H1 (cell line): ENCODE measurements at regions not wholly inside any gene's neighbourhood (a gene's known extent, or its start where the extent isn't known, plus 50 kb on each side); places are given as distances from the start of the nearest gene placed in this dataset.

Experiments used
- ASH2L ChIP-seq: fragments of 200-600, 300-600 bp; sonication (generic); IDR thresholded peaks from one replicate; pipeline ENCODE4 v1.7.1; 2017; ENCODE audit warnings: low read length
- CHD7 ChIP-seq: fragments of 300-600 bp; sonication (generic); IDR thresholded peaks from 2 replicates; pipeline ENCODE4 v1.7.1; 2012; ENCODE audit warnings: low read length, moderate library complexity, mild to moderate bottlenecking, inconsistent platforms; ENCODE audit not compliant: insufficient replicate concordance
- GABPA ChIP-seq: IDR thresholded peaks from 2 replicates; pipeline ENCODE4 v1.6.1; 2011; ENCODE audit warnings: mild to moderate bottlenecking, low read length, moderate library complexity, borderline replicate concordance; ENCODE audit not compliant: insufficient read depth
- JUN ChIP-seq: IDR thresholded peaks from 2 replicates; pipeline ENCODE4 v1.6.1; 2011; ENCODE audit warnings: low read depth, mild to moderate bottlenecking, improper control_type of control experiment, low read length
- RXRA ChIP-seq: IDR thresholded peaks from 2 replicates; pipeline ENCODE4 v1.6.1; 2011; ENCODE audit warnings: low read depth, mild to moderate bottlenecking, low read length, moderate library complexity; ENCODE audit not compliant: insufficient read depth
- SIRT6 ChIP-seq: IDR thresholded peaks from one replicate; pipeline ENCODE4 v1.7.1; 2012; ENCODE audit warnings: low read length, inconsistent platforms
- TAF1 ChIP-seq: IDR thresholded peaks from 2 replicates; pipeline ENCODE4 v1.6.1; 2011; ENCODE audit warnings: mild to moderate bottlenecking, low read depth, low read length
- TEAD4 ChIP-seq: IDR thresholded peaks from 2 replicates; pipeline ENCODE4 v1.6.1; 2012; ENCODE audit warnings: low read depth, low read length, inconsistent platforms, mixed read lengths

- no peak for TF ChIP-seq CHD7
- TF ChIP-seq TEAD4: no peak
- no peak for TF ChIP-seq GABPA
- TF ChIP-seq JUN: no peak
- TF ChIP-seq ASH2L: no peak
- TF ChIP-seq RXRA: no peak
- no peak for TF ChIP-seq TAF1
- no peak for TF ChIP-seq SIRT6
Observed at GRCh38 chr6:23365732-23366131, 760.3 kb upstream of the NRSN1 start (continued).
